ENCODE measurements at regions not wholly inside any gene's neighbourhood (a gene's known extent, or its start where the extent isn't known, plus 50 kb on each side); places are given as distances from the start of the nearest gene placed in this dataset.

DNA sequence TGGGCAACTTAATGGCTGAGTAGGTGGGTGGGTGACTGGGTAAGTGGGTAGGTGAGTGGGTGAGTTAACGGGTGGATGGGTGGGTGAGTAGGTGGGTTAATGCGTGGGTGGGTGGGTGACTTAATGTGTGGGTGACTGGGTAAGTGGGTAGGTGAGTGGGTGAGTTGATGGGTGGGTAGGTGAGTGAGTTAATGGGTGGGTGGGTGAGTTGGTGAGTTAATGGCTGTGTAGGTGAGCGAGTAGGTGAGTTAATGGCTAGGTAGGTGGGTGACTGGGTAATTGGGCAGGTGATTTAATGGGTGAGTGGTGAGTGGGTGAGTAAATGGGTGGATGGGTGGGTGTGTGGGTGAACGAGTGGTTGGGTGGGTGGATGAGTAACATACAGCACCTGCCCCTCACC, 243.0 kb upstream of the MGMT start:
- no peak overlapping the region for H3K4me3 ChIP-seq (ENCODE audit: low read depth, low read length)
- H3K27ac ChIP-seq (ENCODE audit: low read depth, low read length), result no peak overlapping the region
- peaks cover 38% of the 10 kb centered on the region for H3K9me3 ChIP-seq (ENCODE audit: control insufficient read depth, insufficient read depth, low read length)
- ChIA-PET POLR2A (no interaction called here), CTCF (no interaction called here)
- no peak for DNase-seq (ENCODE audit: low read depth, low spot score)
- H3K27me3 ChIP-seq (ENCODE audit: control insufficient read depth, insufficient read depth, low read length), result no peaks in the 10 kb centered on the region
- TF ChIP-seq, protein P1, sequence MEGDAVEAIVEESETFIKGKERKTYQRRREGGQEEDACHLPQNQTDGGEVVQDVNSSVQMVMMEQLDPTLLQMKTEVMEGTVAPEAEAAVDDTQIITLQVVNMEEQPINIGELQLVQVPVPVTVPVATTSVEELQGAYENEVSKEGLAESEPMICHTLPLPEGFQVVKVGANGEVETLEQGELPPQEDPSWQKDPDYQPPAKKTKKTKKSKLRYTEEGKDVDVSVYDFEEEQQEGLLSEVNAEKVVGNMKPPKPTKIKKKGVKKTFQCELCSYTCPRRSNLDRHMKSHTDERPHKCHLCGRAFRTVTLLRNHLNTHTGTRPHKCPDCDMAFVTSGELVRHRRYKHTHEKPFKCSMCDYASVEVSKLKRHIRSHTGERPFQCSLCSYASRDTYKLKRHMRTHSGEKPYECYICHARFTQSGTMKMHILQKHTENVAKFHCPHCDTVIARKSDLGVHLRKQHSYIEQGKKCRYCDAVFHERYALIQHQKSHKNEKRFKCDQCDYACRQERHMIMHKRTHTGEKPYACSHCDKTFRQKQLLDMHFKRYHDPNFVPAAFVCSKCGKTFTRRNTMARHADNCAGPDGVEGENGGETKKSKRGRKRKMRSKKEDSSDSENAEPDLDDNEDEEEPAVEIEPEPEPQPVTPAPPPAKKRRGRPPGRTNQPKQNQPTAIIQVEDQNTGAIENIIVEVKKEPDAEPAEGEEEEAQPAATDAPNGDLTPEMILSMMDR (IDR thresholded peaks at IDR 0.05; ENCODE audit: low read depth, low read length), result no peak

GRCh38 chr10:129231821-129232220, 235.2 kb upstream of the MGMT start:
- Histone ChIP-seq H3K27me3 (ENCODE audit: control insufficient read depth, insufficient read depth, low read length) (no peaks in the 10 kb centered on the region), H3K27ac (ENCODE audit: low read depth, low read length) (no peak overlapping the region), H3K9me3 (ENCODE audit: control insufficient read depth, insufficient read depth, low read length) (peaks cover 39% of the 10 kb centered on the region), H3K4me3 (ENCODE audit: low read depth, low read length) (no peak overlapping the region)
- ChIA-PET CTCF (no interaction called here), POLR2A (no interaction called here)
- TF ChIP-seq, protein P1 (IDR thresholded peaks at IDR 0.05; ENCODE audit: low read depth, low read length), result no peak
- no peak for DNase-seq (ENCODE audit: low read depth, low spot score)

DNA sequence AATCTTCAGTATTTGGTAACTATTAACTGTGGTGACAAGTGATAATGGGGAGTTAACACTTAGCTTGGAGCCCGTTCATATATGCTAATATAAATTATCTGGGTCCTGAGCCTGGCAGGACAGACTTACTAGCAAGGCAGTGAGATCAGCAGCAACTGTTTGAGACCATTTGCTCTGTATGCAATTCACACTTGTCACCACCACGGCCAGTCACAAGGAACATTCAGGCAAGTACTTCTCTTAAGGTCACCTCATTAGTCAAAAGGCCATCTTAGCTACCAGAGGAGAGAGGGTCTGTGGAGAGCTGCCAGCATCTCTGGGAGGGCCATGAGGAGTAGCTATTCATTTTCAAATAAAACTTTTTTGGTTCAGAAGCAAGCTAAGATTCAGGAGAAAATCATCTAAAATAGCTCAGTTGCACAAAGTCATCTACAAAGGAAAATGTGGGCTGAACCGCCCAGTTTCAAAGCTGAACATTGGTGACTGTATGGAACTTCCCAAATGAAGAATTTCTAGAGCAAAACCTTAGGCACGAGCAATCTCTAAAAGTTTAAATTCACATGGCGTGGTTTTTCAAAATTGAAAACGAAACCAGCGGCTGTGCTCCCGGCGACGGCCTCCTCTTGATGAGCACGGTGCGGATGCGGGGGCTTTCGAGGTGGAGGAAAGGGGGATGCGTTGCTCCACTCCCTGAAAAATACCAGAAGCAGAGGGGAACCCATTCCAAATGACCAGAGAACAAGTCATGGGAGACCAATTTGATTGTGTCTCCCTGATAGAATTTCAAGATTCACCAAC, 233.5 kb upstream of the MGMT start:
- CTCF ChIA-PET, result no interaction called here
- Histone ChIP-seq H3K4me3 (ENCODE audit: low read depth, low read length) (no peak overlapping the region), H3K27ac (ENCODE audit: low read depth, low read length) (no peak overlapping the region), H3K27me3 (ENCODE audit: control insufficient read depth, insufficient read depth, low read length) (no peaks in the 10 kb centered on the region), H3K9me3 (ENCODE audit: control insufficient read depth, insufficient read depth, low read length) (peaks cover 36% of the 10 kb centered on the region)
- TF ChIP-seq, protein P1 (IDR thresholded peaks at IDR 0.05; ENCODE audit: low read depth, low read length), result no peak
- no peak for DNase-seq (ENCODE audit: low read depth, low spot score)
- POLR2A ChIA-PET, result no interaction called here

DNA sequence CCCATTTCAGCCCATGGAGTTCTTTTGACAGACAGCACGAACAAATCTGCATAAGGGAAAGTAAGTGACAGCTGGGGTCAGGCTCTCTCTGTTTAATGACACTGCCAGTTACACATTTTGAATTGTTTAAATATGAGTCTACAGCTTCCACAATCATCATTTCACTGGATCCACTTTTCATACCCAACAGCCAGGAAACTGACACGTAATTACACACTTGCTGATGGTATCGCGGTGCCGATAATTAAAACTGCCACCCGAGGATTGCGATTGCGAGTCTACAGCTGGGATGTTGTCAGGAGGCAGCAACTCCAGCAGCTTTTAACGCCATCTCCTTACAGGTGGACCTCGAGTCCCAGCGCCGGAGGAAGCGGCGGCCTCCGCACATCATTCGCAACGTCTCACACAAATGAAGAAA, 230.8 kb upstream of the MGMT start:
- Histone ChIP-seq H3K9me3 (ENCODE audit: control insufficient read depth, insufficient read depth, low read length) (peaks cover 35% of the 10 kb centered on the region), H3K27ac (ENCODE audit: low read depth, low read length) (no peak overlapping the region), H3K4me3 (ENCODE audit: low read depth, low read length) (no peak overlapping the region), H3K27me3 (ENCODE audit: control insufficient read depth, insufficient read depth, low read length) (no peaks in the 10 kb centered on the region)
- CTCF ChIA-PET, result no interaction called here
- DNase-seq (ENCODE audit: low read depth, low spot score), result no peak
- POLR2A ChIA-PET, result no interaction called here
- TF ChIP-seq, protein P1 (IDR thresholded peaks at IDR 0.05; ENCODE audit: low read depth, low read length), result no peak

GRCh38 chr10:129241461-129241860, 225.6 kb upstream of the MGMT start:
- Histone ChIP-seq H3K27ac (ENCODE audit: low read depth, low read length) (no peak overlapping the region), H3K27me3 (ENCODE audit: control insufficient read depth, insufficient read depth, low read length) (no peaks in the 10 kb centered on the region), H3K9me3 (ENCODE audit: control insufficient read depth, insufficient read depth, low read length) (peaks cover 45% of the 10 kb centered on the region), H3K4me3 (ENCODE audit: low read depth, low read length) (no peak overlapping the region)
- POLR2A ChIA-PET, result no interaction called here
- no peak for DNase-seq (ENCODE audit: low read depth, low spot score)
- TF ChIP-seq, protein P1 (IDR thresholded peaks at IDR 0.05; ENCODE audit: low read depth, low read length), result no peak
- CTCF ChIA-PET, result no interaction called here
